ENCODE measurements at regions not wholly inside any gene's neighbourhood (a gene's known extent, or its start where the extent isn't known, plus 50 kb on each side); places are given as distances from the start of the nearest gene placed in this dataset.
"Not testable (repeated sequence)": the region's sequence is repeated elsewhere in the genome, so short reads cannot be mapped to it uniquely, and the experiment has no call there.

- DNase-seq (ENCODE audit: low read depth, low spot score) (no peak), FAIRE-seq (no peak)
- no peaks in the 10 kb centered on the region for H4K20me1 ChIP-seq (ENCODE audit: control insufficient read depth, extremely low read depth, insufficient read depth, low read length)
- H3K27ac ChIP-seq (ENCODE audit: control insufficient read depth, insufficient read depth, low read length): no peak overlapping the region
- H3K79me2 ChIP-seq (ENCODE audit: control insufficient read depth, insufficient read depth, low read length): no peaks in the 10 kb centered on the region
- H3K4me3 ChIP-seq (ENCODE audit: control insufficient read depth in 2 of 3, extremely low read depth in 1 of 3, insufficient read depth in 2 of 3, low read depth in 1 of 3, low read length in 3 of 3): peak overlapping the region in 2 of 3 experiments; percentile 35 to 55
- H3K9me3 ChIP-seq (ENCODE audit: control insufficient read depth, low read depth, low read length): peaks cover 9% of the 10 kb centered on the region
- peak overlapping the region; percentile 41 for H3K9ac ChIP-seq (ENCODE audit: control insufficient read depth, extremely low read depth, insufficient read depth, low read length)
- H3K9me1 ChIP-seq (ENCODE audit: control insufficient read depth, extremely low read depth, insufficient read depth, low read length): no peaks in the 10 kb centered on the region
- peak overlapping the region; percentile 12 for H2AFZ ChIP-seq (ENCODE audit: control insufficient read depth, low read length)
- TF ChIP-seq EZH2 (IDR thresholded peaks at IDR 0.05; ENCODE audit: low read length) (no peak), CTCF (optimal IDR thresholded peaks at IDR 0.05 in 1 of 3, IDR thresholded peaks at IDR 0.05 in 1 of 3, conservative IDR thresholded peaks at IDR 0.05 in 1 of 3; ENCODE audit: extremely low read depth in 1 of 3, insufficient read depth in 2 of 3, low read length in 3 of 3) (peak in 1 of 3 experiments; percentile 17)
- no peaks in the 10 kb centered on the region for H3K4me1 ChIP-seq (ENCODE audit: control insufficient read depth, extremely low read depth, insufficient read depth, low read length)
- no peaks in the 10 kb centered on the region for H3K27me3 ChIP-seq (ENCODE audit: control insufficient read depth, extremely low read depth, insufficient read depth, low read length)
- H3K36me3 ChIP-seq (ENCODE audit: control insufficient read depth in 2 of 2, extremely low read depth in 1 of 2, insufficient read depth in 2 of 2, low read length in 2 of 2): no peaks in the 10 kb centered on the region
- dilution Hi-C loops (cut with MboI; ENCODE audit: extremely low pct_ligation_motif_present, low sequenced_read_pairs): no loop called here
- no peak overlapping the region for H3K4me2 ChIP-seq (ENCODE audit: control insufficient read depth, extremely low read depth, insufficient read depth, low read depth, low read length)
Measured at GRCh38 chr20:29079769-29080690, 2177.4 kb upstream of the DEFB115 start.

GRCh38 chr20:29081712-29082111, 2175.8 kb upstream of the DEFB115 start:
- FAIRE-seq; DNase-seq (ENCODE audit: low read depth, low spot score); H3K36me3 ChIP-seq (ENCODE audit: control insufficient read depth in 2 of 2, extremely low read depth in 1 of 2, insufficient read depth in 2 of 2, low read length in 2 of 2); H3K27me3 ChIP-seq (ENCODE audit: control insufficient read depth, extremely low read depth, insufficient read depth, low read length); H3K79me2 ChIP-seq (ENCODE audit: control insufficient read depth, insufficient read depth, low read length); H3K4me2 ChIP-seq (ENCODE audit: control insufficient read depth, extremely low read depth, insufficient read depth, low read depth, low read length); H3K9ac ChIP-seq (ENCODE audit: control insufficient read depth, extremely low read depth, insufficient read depth, low read length); H3K9me1 ChIP-seq (ENCODE audit: control insufficient read depth, extremely low read depth, insufficient read depth, low read length); H4K20me1 ChIP-seq (ENCODE audit: control insufficient read depth, extremely low read depth, insufficient read depth, low read length); H3K4me3 ChIP-seq (ENCODE audit: control insufficient read depth in 2 of 3, extremely low read depth in 1 of 3, insufficient read depth in 2 of 3, low read depth in 1 of 3, low read length in 3 of 3); H2AFZ ChIP-seq (ENCODE audit: control insufficient read depth, low read length); dilution Hi-C loops (cut with MboI; ENCODE audit: extremely low pct_ligation_motif_present, low sequenced_read_pairs); H3K4me1 ChIP-seq (ENCODE audit: control insufficient read depth, extremely low read depth, insufficient read depth, low read length); H3K27ac ChIP-seq (ENCODE audit: control insufficient read depth, insufficient read depth, low read length): not testable (repeated sequence)
- H3K9me3 ChIP-seq (ENCODE audit: control insufficient read depth, low read depth, low read length): peaks cover 10% of the 10 kb centered on the region
